SK-N-SH (cell line): ENCODE measurements at regions not wholly inside any gene's neighbourhood (a gene's known extent, or its start where the extent isn't known, plus 50 kb on each side); places are given as distances from the start of the nearest gene placed in this dataset.

Experiments used
- CTCF ChIA-PET: fragments of 300-600, 350-600 bp; formaldehyde crosslinking; extraction: SDS; loops from one replicate; lab custom pipeline; 2021; lab: Yijun Ruan, JAX
- POLR2A ChIA-PET: fragments of 350-600 bp; sonication (Branson Sonifier 250); formaldehyde crosslinking; extraction: SDS; loops from one replicate; lab custom pipeline; 2020; ENCODE audit warnings: antibody characterized with exemption, inconsistent platforms; lab: Yijun Ruan, JAX
- DNase-seq: peaks from one replicate; pipeline ENCODE4 v3.0.0; 2012
- H2AFZ ChIP-seq: fragments of 200-600 bp; sonication (generic); 2 replicates; pipeline ENCODE4 v1.8.1; 2016; ENCODE audit warnings: antibody characterized with exemption, mild to moderate bottlenecking, low read depth
- H3F3A ChIP-seq: fragments of 200-600 bp; sonication (generic); replicated peaks from 2 replicates; pipeline ENCODE3; 2016; ENCODE audit warnings: antibody characterized with exemption, mild to moderate bottlenecking; ENCODE audit not compliant: insufficient read depth
- H3K27ac ChIP-seq, 2 experiments: fragments of 200-500 bp in 1 of 2; fragments of 200-600 bp in 1 of 2; sonication (Bioruptor generic) in 1 of 2; sonication (generic), shearing (Covaris generic) in 1 of 2; 2 replicates each; pipeline versions ENCODE4 v1.5.1 to v1.6.1; 2014 to 2016; ENCODE audit warnings: low read depth in 2 of 2, inconsistent platforms in 1 of 2, low read length in 1 of 2, mild to moderate bottlenecking in 1 of 2, mixed read lengths in 1 of 2
- H3K27me3 ChIP-seq: fragments of 200-600 bp; sonication (generic), shearing (Covaris generic); 2 replicates; pipeline ENCODE4 v1.6.1; 2016; ENCODE audit warnings: mixed run types; ENCODE audit not compliant: insufficient read depth
- H3K36me3 ChIP-seq, 2 experiments: fragments of 200-500 bp in 1 of 2; fragments of 200-600 bp in 1 of 2; sonication (Bioruptor generic) in 1 of 2; sonication (generic) in 1 of 2; replicated peaks in 1 of 2; 2 replicates each; pipeline versions ENCODE3 to v1.5.1; 2014 to 2016; ENCODE audit warnings: low read length in 1 of 2, mild to moderate bottlenecking in 1 of 2; ENCODE audit not compliant: insufficient read depth in 2 of 2, control insufficient read depth in 1 of 2
- H3K4me1 ChIP-seq, 2 experiments: fragments of 200-500 bp in 1 of 2; fragments of 200-600 bp in 1 of 2; sonication (Bioruptor generic) in 1 of 2; sonication (generic), shearing (Covaris generic) in 1 of 2; 2 replicates each; pipeline versions ENCODE4 v1.5.1 to v1.6.1; 2014 to 2016; ENCODE audit warnings: low read depth in 1 of 2, low read length in 1 of 2, mixed run types in 1 of 2; ENCODE audit not compliant: insufficient read depth in 2 of 2, control insufficient read depth in 1 of 2
- H3K4me2 ChIP-seq: fragments of 200-600 bp; sonication (generic), shearing (Covaris generic); 2 replicates; pipeline ENCODE4 v1.6.1; 2017; ENCODE audit warnings: mixed run types
- H3K4me3 ChIP-seq, 2 experiments: fragments of 200-500 bp in 1 of 2; fragments of 200-600 bp in 1 of 2; sonication (Bioruptor generic) in 1 of 2; sonication (generic), shearing (Covaris generic) in 1 of 2; 2 replicates each; pipeline versions ENCODE4 v1.5.1 to v1.8.1; 2014 to 2016; ENCODE audit warnings: low read depth in 2 of 2, inconsistent platforms in 1 of 2, low read length in 1 of 2, mild to moderate bottlenecking in 1 of 2, mixed read lengths in 1 of 2, moderate library complexity in 1 of 2
- H3K79me2 ChIP-seq: fragments of 200-600 bp; sonication (generic); 2 replicates; pipeline ENCODE4 v1.8.1; 2017; ENCODE audit warnings: mild to moderate bottlenecking; ENCODE audit not compliant: insufficient read depth
- H3K9ac ChIP-seq: fragments of 200-600 bp; sonication (generic); 2 replicates; pipeline ENCODE4 v1.6.1; 2017; ENCODE audit warnings: mixed run types
- H3K9me2 ChIP-seq: fragments of 200-600 bp; sonication (generic); 2 replicates; pipeline ENCODE4 v1.6.1; 2017; ENCODE audit warnings: mixed run types
- H3K9me3 ChIP-seq: fragments of 200-600 bp; sonication (generic); 2 replicates; pipeline ENCODE4 v1.6.1; 2017; ENCODE audit warnings: mixed run types, mild to moderate bottlenecking, moderate library complexity
- H4K20me1 ChIP-seq: fragments of 200-600 bp; sonication (generic); 2 replicates; pipeline ENCODE4 v1.6.1; 2017; ENCODE audit warnings: mild to moderate bottlenecking, mixed run types; ENCODE audit not compliant: insufficient read depth
- FOSL2 ChIP-seq: IDR thresholded peaks from 2 replicates; pipeline ENCODE4 v1.4.0; 2012; ENCODE audit warnings: low read depth, mild to moderate bottlenecking, moderate library complexity, borderline replicate concordance
- FOXJ3 ChIP-seq: sonication (generic); formaldehyde crosslinking; IDR thresholded peaks from 2 replicates; pipeline ENCODE4 v1.5.1; 2020; ENCODE audit warnings: mild to moderate bottlenecking, missing genetic modification reagents
- GABPA ChIP-seq: IDR thresholded peaks from 2 replicates; pipeline ENCODE4 v1.4.0; 2012; ENCODE audit warnings: low read depth, mild to moderate bottlenecking
- JUND ChIP-seq: IDR thresholded peaks from 2 replicates; pipeline ENCODE4 v1.4.0; 2012
- MXI1 ChIP-seq: IDR thresholded peaks from 2 replicates; pipeline ENCODE4 v1.6.1; 2012; ENCODE audit warnings: mild to moderate bottlenecking, low read depth, low read length, improper control_type of control experiment
- NFIC ChIP-seq: IDR thresholded peaks from 2 replicates; pipeline ENCODE4 v1.4.0; 2012; ENCODE audit warnings: borderline replicate concordance
- RCOR1 ChIP-seq: fragments of 150-350 bp; IDR thresholded peaks from 2 replicates; pipeline ENCODE4 v1.6.1; 2017; ENCODE audit warnings: antibody characterized with exemption, low read length
- SIN3A ChIP-seq: IDR thresholded peaks from 2 replicates; pipeline ENCODE4 v1.6.1; 2012; ENCODE audit warnings: low read depth, mild to moderate bottlenecking, low read length, moderate library complexity, borderline replicate concordance
- SMC3 ChIP-seq: IDR thresholded peaks from 2 replicates; pipeline ENCODE4 v1.6.1; 2012; ENCODE audit warnings: low read depth, low read length, improper control_type of control experiment
- TCF12 ChIP-seq: IDR thresholded peaks from 2 replicates; pipeline ENCODE4 v1.4.0; 2012
- TEAD4 ChIP-seq: IDR thresholded peaks from 2 replicates; pipeline ENCODE4 v1.4.0; 2012; ENCODE audit warnings: mild to moderate bottlenecking, borderline replicate concordance; ENCODE audit not compliant: insufficient read depth
- WGBS: methylation state at CpG from one replicate; pipeline ENCODE4 v1.1.6; 2017; ENCODE audit warnings: low lambda C conversion rate; 5-methylcytosine and 5-hydroxymethylcytosine counted together
- TF ChIP-seq, protein P1 (sequence below): IDR thresholded peaks from 2 replicates; pipeline ENCODE4 v1.4.0; 2012; ENCODE audit warnings: low read depth, borderline replicate concordance
- TF ChIP-seq, protein P2 (sequence below): IDR thresholded peaks from 2 replicates; pipeline ENCODE4 v1.6.1; 2012; ENCODE audit warnings: mild to moderate bottlenecking, low read depth, low read length, moderate library complexity
- TF ChIP-seq, protein P3 (sequence below): fragments of 150-350 bp; IDR thresholded peaks from 2 replicates; pipeline ENCODE4 v1.6.1; 2017; ENCODE audit warnings: antibody characterized with exemption, low read length, low read depth, borderline replicate concordance
- TF ChIP-seq, protein P4 (sequence below): IDR thresholded peaks from 2 replicates; pipeline ENCODE4 v1.4.0; 2012; ENCODE audit warnings: low read depth, borderline replicate concordance
- TF ChIP-seq, protein P5 (sequence below): fragments of 150-350 bp; IDR thresholded peaks from 2 replicates; pipeline ENCODE4 v1.6.1; 2016; ENCODE audit warnings: mild to moderate bottlenecking, low read depth, low read length

DNA sequence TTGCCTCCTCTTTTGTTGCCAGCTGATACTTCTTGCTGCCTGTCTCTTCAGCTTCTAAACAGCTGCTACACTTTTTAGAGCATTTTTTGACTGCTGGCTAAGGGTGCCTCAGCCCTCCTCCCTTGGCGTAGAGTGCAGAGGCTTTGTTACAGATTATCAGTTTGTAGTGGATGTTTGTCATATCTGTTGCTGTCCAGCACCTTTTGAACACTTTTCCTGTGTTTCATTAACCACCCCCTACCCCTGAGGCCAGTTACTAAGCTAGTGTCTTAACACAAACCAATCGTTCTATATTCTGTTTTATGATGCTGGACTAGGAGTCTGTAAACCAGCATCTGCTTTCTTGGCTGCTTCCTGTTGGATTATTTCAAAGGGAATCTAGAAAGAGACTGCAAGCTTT, 441.5 kb downstream of the DNAH5 start:
- Histone ChIP-seq H2AFZ (no peak overlapping the region), H3K79me2 (no peaks in the 10 kb centered on the region), H3K9ac (no peak overlapping the region), H3K9me3 (no peaks in the 10 kb centered on the region), H3K4me3 (no peak overlapping the region), H4K20me1 (no peaks in the 10 kb centered on the region), H3F3A (no peaks in the 10 kb centered on the region), H3K36me3 (no peaks in the 10 kb centered on the region), H3K9me2 (no peaks in the 10 kb centered on the region), H3K4me2 (no peak overlapping the region), H3K27ac (no peak overlapping the region), H3K4me1 (no peaks in the 10 kb centered on the region), H3K27me3 (no peaks in the 10 kb centered on the region)
- WGBS: 2% methylated on average over 2 of the region's 2 CpGs
- no peak for DNase-seq
- POLR2A ChIA-PET: no interaction called here
- CTCF ChIA-PET: interaction anchor here (1.0 kb wide), 1 partner anchor 9 kb away, joined by 3 read pairs; no protein-coding TSS in a partner anchor
- TF ChIP-seq, protein P1, sequence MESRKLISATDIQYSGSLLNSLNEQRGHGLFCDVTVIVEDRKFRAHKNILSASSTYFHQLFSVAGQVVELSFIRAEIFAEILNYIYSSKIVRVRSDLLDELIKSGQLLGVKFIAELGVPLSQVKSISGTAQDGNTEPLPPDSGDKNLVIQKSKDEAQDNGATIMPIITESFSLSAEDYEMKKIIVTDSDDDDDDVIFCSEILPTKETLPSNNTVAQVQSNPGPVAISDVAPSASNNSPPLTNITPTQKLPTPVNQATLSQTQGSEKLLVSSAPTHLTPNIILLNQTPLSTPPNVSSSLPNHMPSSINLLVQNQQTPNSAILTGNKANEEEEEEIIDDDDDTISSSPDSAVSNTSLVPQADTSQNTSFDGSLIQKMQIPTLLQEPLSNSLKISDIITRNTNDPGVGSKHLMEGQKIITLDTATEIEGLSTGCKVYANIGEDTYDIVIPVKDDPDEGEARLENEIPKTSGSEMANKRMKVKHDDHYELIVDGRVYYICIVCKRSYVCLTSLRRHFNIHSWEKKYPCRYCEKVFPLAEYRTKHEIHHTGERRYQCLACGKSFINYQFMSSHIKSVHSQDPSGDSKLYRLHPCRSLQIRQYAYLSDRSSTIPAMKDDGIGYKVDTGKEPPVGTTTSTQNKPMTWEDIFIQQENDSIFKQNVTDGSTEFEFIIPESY: no peak
- TF ChIP-seq TCF12 (no peak), TEAD4 (no peak), JUND (no peak), SMC3 (no peak), GABPA (no peak), NFIC (no peak), MXI1 (no peak), FOSL2 (no peak)

DNA sequence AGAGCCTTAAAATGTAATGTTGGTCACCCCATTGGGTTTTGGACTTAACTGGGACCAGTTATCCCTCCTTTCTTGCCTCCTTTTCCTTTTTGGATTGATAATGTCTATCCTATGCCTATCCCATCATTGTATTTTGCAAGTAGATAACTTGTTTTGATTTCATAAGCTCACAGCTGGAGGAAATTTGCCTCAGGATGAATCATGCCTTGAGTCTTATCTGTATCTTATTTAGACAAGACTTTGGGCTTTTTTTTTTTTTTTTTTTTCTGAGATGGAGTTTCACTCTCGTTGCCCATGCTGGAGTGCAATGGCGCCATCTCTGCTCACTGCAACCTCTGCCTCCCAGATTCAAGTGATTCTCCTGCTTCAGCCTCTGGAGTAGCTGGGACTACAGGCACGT, 443.3 kb downstream of the DNAH5 start:
- Histone ChIP-seq H3K27ac (no peak overlapping the region), H3K9me2 (no peaks in the 10 kb centered on the region), H3K9ac (no peak overlapping the region), H3K4me1 (no peaks in the 10 kb centered on the region), H2AFZ (no peak overlapping the region), H3K4me2 (no peak overlapping the region), H3K79me2 (no peaks in the 10 kb centered on the region), H3K27me3 (no peaks in the 10 kb centered on the region), H3F3A (no peaks in the 10 kb centered on the region), H3K36me3 (no peaks in the 10 kb centered on the region), H3K9me3 (no peaks in the 10 kb centered on the region), H4K20me1 (no peaks in the 10 kb centered on the region), H3K4me3 (no peak overlapping the region)
- ChIA-PET POLR2A (no interaction called here), CTCF (no interaction called here)
- TF ChIP-seq, protein P2, sequence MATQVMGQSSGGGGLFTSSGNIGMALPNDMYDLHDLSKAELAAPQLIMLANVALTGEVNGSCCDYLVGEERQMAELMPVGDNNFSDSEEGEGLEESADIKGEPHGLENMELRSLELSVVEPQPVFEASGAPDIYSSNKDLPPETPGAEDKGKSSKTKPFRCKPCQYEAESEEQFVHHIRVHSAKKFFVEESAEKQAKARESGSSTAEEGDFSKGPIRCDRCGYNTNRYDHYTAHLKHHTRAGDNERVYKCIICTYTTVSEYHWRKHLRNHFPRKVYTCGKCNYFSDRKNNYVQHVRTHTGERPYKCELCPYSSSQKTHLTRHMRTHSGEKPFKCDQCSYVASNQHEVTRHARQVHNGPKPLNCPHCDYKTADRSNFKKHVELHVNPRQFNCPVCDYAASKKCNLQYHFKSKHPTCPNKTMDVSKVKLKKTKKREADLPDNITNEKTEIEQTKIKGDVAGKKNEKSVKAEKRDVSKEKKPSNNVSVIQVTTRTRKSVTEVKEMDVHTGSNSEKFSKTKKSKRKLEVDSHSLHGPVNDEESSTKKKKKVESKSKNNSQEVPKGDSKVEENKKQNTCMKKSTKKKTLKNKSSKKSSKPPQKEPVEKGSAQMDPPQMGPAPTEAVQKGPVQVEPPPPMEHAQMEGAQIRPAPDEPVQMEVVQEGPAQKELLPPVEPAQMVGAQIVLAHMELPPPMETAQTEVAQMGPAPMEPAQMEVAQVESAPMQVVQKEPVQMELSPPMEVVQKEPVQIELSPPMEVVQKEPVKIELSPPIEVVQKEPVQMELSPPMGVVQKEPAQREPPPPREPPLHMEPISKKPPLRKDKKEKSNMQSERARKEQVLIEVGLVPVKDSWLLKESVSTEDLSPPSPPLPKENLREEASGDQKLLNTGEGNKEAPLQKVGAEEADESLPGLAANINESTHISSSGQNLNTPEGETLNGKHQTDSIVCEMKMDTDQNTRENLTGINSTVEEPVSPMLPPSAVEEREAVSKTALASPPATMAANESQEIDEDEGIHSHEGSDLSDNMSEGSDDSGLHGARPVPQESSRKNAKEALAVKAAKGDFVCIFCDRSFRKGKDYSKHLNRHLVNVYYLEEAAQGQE: no peak
- TF ChIP-seq RCOR1: no peak
- no peak for TF ChIP-seq FOXJ3
- TF ChIP-seq, protein P3, sequence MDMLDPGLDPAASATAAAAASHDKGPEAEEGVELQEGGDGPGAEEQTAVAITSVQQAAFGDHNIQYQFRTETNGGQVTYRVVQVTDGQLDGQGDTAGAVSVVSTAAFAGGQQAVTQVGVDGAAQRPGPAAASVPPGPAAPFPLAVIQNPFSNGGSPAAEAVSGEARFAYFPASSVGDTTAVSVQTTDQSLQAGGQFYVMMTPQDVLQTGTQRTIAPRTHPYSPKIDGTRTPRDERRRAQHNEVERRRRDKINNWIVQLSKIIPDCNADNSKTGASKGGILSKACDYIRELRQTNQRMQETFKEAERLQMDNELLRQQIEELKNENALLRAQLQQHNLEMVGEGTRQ: no peak
- no peak for TF ChIP-seq SIN3A
- TF ChIP-seq, protein P1: no peak
- TF ChIP-seq, protein P4, sequence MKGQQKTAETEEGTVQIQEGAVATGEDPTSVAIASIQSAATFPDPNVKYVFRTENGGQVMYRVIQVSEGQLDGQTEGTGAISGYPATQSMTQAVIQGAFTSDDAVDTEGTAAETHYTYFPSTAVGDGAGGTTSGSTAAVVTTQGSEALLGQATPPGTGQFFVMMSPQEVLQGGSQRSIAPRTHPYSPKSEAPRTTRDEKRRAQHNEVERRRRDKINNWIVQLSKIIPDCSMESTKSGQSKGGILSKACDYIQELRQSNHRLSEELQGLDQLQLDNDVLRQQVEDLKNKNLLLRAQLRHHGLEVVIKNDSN: no peak
- TF ChIP-seq, protein P5, sequence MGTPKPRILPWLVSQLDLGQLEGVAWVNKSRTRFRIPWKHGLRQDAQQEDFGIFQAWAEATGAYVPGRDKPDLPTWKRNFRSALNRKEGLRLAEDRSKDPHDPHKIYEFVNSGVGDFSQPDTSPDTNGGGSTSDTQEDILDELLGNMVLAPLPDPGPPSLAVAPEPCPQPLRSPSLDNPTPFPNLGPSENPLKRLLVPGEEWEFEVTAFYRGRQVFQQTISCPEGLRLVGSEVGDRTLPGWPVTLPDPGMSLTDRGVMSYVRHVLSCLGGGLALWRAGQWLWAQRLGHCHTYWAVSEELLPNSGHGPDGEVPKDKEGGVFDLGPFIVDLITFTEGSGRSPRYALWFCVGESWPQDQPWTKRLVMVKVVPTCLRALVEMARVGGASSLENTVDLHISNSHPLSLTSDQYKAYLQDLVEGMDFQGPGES: no peak
- DNase-seq: no peak
- WGBS: 0% methylated on average over 3 of the region's 3 CpGs
